Endothelial cell of umbilical vein (primary cell): ENCODE measurements at regions not wholly inside any gene's neighbourhood (a gene's known extent, or its start where the extent isn't known, plus 50 kb on each side); places are given as distances from the start of the nearest gene placed in this dataset.

Source experiments
- BruUV-seq: library from RNA; stranded (reverse); fragments of 400-500 nt; replicated peaks from 2 replicates; lab custom pipeline; 2021; lab: Mats Ljungman, UMichigan
- CTCF ChIA-PET: fragments of 300-600, 350-600 bp; sonication (Branson Sonifier 250); formaldehyde crosslinking; loops from one replicate; lab custom pipeline; 2021; ENCODE audit warnings: antibody characterized with exemption, inconsistent platforms; lab: Charles Lee
- POLR2A ChIA-PET: fragments of 300-600, 350-600 bp; sonication (Branson Sonifier 250); formaldehyde crosslinking; loops from one replicate; lab custom pipeline; 2021; ENCODE audit warnings: antibody characterized with exemption, inconsistent platforms; lab: Charles Lee
- DNase-seq: peaks from one replicate; pipeline ENCODE4 v3.0.0-alpha.2; 2011; ENCODE audit warnings: low read depth, low spot score
- FAIRE-seq: peaks from 2 replicates; lab custom pipeline; 2011; peaks lifted over from hg19 to GRCh38; lab: Jason Lieb, UNC
- H2AFZ ChIP-seq: 2 replicates; pipeline ENCODE4 v1.6.0; 2012; ENCODE audit warnings: low read depth, low read length, control low read depth, inconsistent platforms
- H3K27ac ChIP-seq: 2 replicates; pipeline ENCODE4 v1.5.1; 2011; ENCODE audit warnings: low read depth, mild to moderate bottlenecking, control low read depth, low read length, moderate library complexity; ENCODE audit not compliant: insufficient read depth
- H3K27me3 ChIP-seq, 2 experiments: 2 replicates each; pipeline versions ENCODE4 v1.6.0 to v1.6.1; 2011; ENCODE audit warnings: low read length in 2 of 2, mixed read lengths in 1 of 2; ENCODE audit not compliant: control insufficient read depth in 2 of 2, insufficient read depth in 2 of 2
- H3K36me3 ChIP-seq, 2 experiments: 2 replicates in 1 of 2; 3 replicates in 1 of 2; pipeline ENCODE4 v1.5.1; 2011; ENCODE audit warnings: low read length in 2 of 2, mild to moderate bottlenecking in 1 of 2, moderate library complexity in 1 of 2; ENCODE audit not compliant: control insufficient read depth in 2 of 2, insufficient read depth in 2 of 2; ENCODE audit errors: extremely low read depth in 1 of 2
- H3K4me1 ChIP-seq: 3 replicates; pipeline ENCODE4 v1.5.1; 2011; ENCODE audit warnings: mild to moderate bottlenecking, low read length; ENCODE audit not compliant: control insufficient read depth, insufficient read depth; ENCODE audit errors: extremely low read depth
- H3K4me2 ChIP-seq: 2 replicates; pipeline ENCODE4 v1.6.1; 2011; ENCODE audit warnings: low read length, control low read depth, mixed read lengths; ENCODE audit not compliant: insufficient read depth
- H3K4me3 ChIP-seq, 3 experiments: fragments of 200-600 bp in 1 of 3; sonication (generic), shearing (Covaris generic) in 1 of 3; replicated peaks in 1 of 3; 2 replicates each; pipeline ENCODE4 v1.5.1; 2011 to 2016; ENCODE audit warnings: control low read depth in 3 of 3, low read length in 3 of 3, mild to moderate bottlenecking in 2 of 3, inconsistent platforms in 1 of 3, low read depth in 1 of 3, moderate library complexity in 1 of 3; ENCODE audit not compliant: insufficient read depth in 1 of 3
- H3K79me2 ChIP-seq: 2 replicates; pipeline ENCODE4 v1.6.0; 2012; ENCODE audit warnings: low read length, inconsistent platforms; ENCODE audit not compliant: control insufficient read depth, insufficient read depth
- H3K9ac ChIP-seq: replicated peaks from 2 replicates; pipeline ENCODE3; 2011; ENCODE audit warnings: low read length, control low read depth; ENCODE audit not compliant: insufficient read depth; ENCODE audit errors: extremely low read depth
- H3K9me1 ChIP-seq: replicated peaks from 3 replicates; pipeline ENCODE4 v1.6.0; 2011; ENCODE audit warnings: mild to moderate bottlenecking, low read length; ENCODE audit not compliant: control insufficient read depth, insufficient read depth; ENCODE audit errors: extremely low read depth
- H3K9me3 ChIP-seq: replicated peaks from 2 replicates; pipeline ENCODE4 v1.5.1; 2012; ENCODE audit warnings: low read length, inconsistent platforms; ENCODE audit not compliant: control insufficient read depth, insufficient read depth
- H4K20me1 ChIP-seq: replicated peaks from 2 replicates; pipeline ENCODE3; 2011; ENCODE audit warnings: mild to moderate bottlenecking, low read length; ENCODE audit not compliant: control insufficient read depth, insufficient read depth; ENCODE audit errors: extremely low read depth
- CTCF ChIP-seq, 2 donors: IDR thresholded peaks; 1 replicate in 1 of 2; 2 replicates in 1 of 2; pipeline ENCODE4 v1.5.1; 2011; ENCODE audit warnings: low read length in 2 of 2, mild to moderate bottlenecking in 2 of 2, moderate library complexity in 2 of 2, control low read depth in 1 of 2, inconsistent platforms in 1 of 2, low read depth in 1 of 2; ENCODE audit not compliant: insufficient read depth in 1 of 2; ENCODE audit errors: extremely low read depth in 1 of 2
- EZH2 ChIP-seq: IDR thresholded peaks from 2 replicates; pipeline ENCODE4 v1.6.1; 2012; ENCODE audit warnings: borderline replicate concordance, low read depth, mild to moderate bottlenecking, moderate library complexity, low read length, inconsistent platforms; ENCODE audit not compliant: severe bottlenecking
- GATA2 ChIP-seq: IDR thresholded peaks from 2 replicates; pipeline ENCODE4 v1.7.0; 2011; ENCODE audit warnings: low read depth, mild to moderate bottlenecking, moderate library complexity, mixed read lengths, low read length; ENCODE audit not compliant: insufficient read length, insufficient read depth
- MYC ChIP-seq: IDR thresholded peaks from one replicate; pipeline ENCODE4 v1.6.1; 2011; ENCODE audit warnings: mild to moderate bottlenecking, low read depth, low read length
- POLR2A ChIP-seq: IDR thresholded peaks from 2 replicates; pipeline ENCODE4 v1.6.1; 2012; ENCODE audit warnings: low read depth, mild to moderate bottlenecking, control low read depth, low read length
- dilution Hi-C: fragments of 300-500 bp; cut with MboI; formaldehyde crosslinking; loops from one replicate; pipeline ENCODE4 v1.15.0; 2019; ENCODE audit warnings: low sequenced_read_pairs; ENCODE audit not compliant: extremely low pct_ligation_motif_present
- intact Hi-C: fragments of 100-400 bp; cut with micrococcal nuclease; formaldehyde crosslinking; loops from one replicate; pipeline ENCODE4 v1.10.0; 2022
- TF ChIP-seq, protein P1 (sequence below): IDR thresholded peaks from 2 replicates; pipeline ENCODE4 v1.6.1; 2011; ENCODE audit not compliant: insufficient read depth, insufficient read length

DNA sequence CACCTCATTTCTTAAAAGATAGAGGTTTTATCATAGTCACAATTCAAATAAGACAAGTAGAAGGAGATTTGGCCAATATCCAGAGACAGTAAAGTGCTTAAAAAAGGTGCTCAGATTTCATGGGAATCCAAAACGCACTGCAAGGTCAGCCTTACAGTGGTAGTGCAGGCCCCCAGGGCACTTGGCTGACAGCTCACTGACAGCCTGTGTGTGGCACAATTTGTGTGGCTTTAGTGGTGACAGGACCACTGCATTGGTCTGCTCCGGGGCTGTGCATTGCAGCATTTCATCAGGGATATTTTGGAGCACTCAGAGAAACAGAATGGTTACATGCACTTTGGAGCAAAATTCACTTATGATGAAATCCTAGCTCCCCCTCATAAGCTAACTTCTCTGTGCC is 544.3 kb downstream of the NTRK3 start:
- intact Hi-C loops: no loop called here

More for the DNA sequence above, 544.3 kb downstream of the NTRK3 start:
- ChIA-PET CTCF (no interaction called here), POLR2A (interaction anchor here (0.6 kb wide), 1 partner anchor 42 kb away, joined by 8 read pairs; no protein-coding TSS in a partner anchor)
- Histone ChIP-seq H4K20me1 (no peaks in the 10 kb centered on the region), H3K36me3 (no peaks in the 10 kb centered on the region), H3K4me2 (no peak overlapping the region), H3K27ac (no peak overlapping the region), H3K4me1 (no peaks in the 10 kb centered on the region), H3K79me2 (no peaks in the 10 kb centered on the region), H3K27me3 (no peaks in the 10 kb centered on the region), H3K4me3 (no peak overlapping the region), H3K9ac (no peak overlapping the region), H3K9me3 (no peaks in the 10 kb centered on the region), H2AFZ (no peak overlapping the region), H3K9me1 (no peaks in the 10 kb centered on the region)
- no TSS peak for BruUV-seq
- DNase-seq (no peak), FAIRE-seq (no peak)
- dilution Hi-C loops: no loop called here
- no peak for TF ChIP-seq MYC
- no peak for TF ChIP-seq CTCF (IDR thresholded peaks at IDR 0.05; ENCODE audit: extremely low read depth in 1 of 2, insufficient read depth in 1 of 2, low read depth in 1 of 2, low read length in 2 of 2)
- no peak for TF ChIP-seq EZH2
- no peak for TF ChIP-seq POLR2A
- TF ChIP-seq GATA2: no peak
- TF ChIP-seq, protein P1, sequence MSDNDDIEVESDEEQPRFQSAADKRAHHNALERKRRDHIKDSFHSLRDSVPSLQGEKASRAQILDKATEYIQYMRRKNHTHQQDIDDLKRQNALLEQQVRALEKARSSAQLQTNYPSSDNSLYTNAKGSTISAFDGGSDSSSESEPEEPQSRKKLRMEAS: no peak
